AG04449 (cell line): ENCODE measurements at regions not wholly inside any gene's neighbourhood (a gene's known extent, or its start where the extent isn't known, plus 50 kb on each side); places are given as distances from the start of the nearest gene placed in this dataset.

ENCODE experiments used
- CTCF ChIA-PET: fragments of 350-600 bp; formaldehyde crosslinking; extraction: SDS; loops from one replicate; lab custom pipeline; 2021; ENCODE audit warnings: antibody characterized with exemption; lab: Yijun Ruan, JAX
- POLR2A ChIA-PET: fragments of 400-600, 350-600 bp; formaldehyde crosslinking; extraction: SDS; loops from one replicate; lab custom pipeline; 2020; ENCODE audit warnings: antibody characterized with exemption, inconsistent platforms; lab: Yijun Ruan, JAX
- DNase-seq: peaks from one replicate; pipeline ENCODE4 v3.0.0-alpha.2; 2010; ENCODE audit warnings: low read depth, low spot score
- H3K4me3 ChIP-seq: 2 replicates; pipeline ENCODE4 v1.5.1; 2011; ENCODE audit warnings: low read depth, mild to moderate bottlenecking, control low read depth, low read length
- TF ChIP-seq, protein P1 (sequence below): IDR thresholded peaks from one replicate; pipeline ENCODE4 v1.5.1; 2011; ENCODE audit warnings: mild to moderate bottlenecking, moderate library complexity, low read length, control low read depth, inconsistent platforms; ENCODE audit not compliant: insufficient read depth; ENCODE audit errors: missing control alignments

DNA sequence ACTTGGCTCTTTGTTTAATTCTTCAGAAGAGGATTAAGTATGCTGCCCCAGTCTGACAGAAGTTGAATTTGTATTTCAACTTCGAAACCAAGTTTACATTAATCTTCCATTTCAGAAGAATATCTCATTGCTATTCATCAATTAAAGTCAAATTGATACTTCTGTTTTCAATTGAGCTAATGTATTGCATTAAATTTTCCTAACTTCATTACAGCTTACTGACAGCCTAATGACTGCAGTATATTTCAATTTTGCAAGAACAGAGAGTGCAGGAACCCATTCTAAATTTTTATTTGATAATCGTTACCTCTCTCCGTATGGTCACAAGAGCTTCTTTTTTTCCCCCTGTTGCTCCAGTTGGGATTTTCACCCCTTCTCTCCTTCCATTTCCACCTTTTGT lies 218.0 kb downstream of the CALCRL start:
- no peak overlapping the region for H3K4me3 ChIP-seq
- ChIA-PET POLR2A (no interaction called here), CTCF (no interaction called here)
- DNase-seq, result no peak
- TF ChIP-seq, protein P1, sequence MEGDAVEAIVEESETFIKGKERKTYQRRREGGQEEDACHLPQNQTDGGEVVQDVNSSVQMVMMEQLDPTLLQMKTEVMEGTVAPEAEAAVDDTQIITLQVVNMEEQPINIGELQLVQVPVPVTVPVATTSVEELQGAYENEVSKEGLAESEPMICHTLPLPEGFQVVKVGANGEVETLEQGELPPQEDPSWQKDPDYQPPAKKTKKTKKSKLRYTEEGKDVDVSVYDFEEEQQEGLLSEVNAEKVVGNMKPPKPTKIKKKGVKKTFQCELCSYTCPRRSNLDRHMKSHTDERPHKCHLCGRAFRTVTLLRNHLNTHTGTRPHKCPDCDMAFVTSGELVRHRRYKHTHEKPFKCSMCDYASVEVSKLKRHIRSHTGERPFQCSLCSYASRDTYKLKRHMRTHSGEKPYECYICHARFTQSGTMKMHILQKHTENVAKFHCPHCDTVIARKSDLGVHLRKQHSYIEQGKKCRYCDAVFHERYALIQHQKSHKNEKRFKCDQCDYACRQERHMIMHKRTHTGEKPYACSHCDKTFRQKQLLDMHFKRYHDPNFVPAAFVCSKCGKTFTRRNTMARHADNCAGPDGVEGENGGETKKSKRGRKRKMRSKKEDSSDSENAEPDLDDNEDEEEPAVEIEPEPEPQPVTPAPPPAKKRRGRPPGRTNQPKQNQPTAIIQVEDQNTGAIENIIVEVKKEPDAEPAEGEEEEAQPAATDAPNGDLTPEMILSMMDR, result no peak

DNA sequence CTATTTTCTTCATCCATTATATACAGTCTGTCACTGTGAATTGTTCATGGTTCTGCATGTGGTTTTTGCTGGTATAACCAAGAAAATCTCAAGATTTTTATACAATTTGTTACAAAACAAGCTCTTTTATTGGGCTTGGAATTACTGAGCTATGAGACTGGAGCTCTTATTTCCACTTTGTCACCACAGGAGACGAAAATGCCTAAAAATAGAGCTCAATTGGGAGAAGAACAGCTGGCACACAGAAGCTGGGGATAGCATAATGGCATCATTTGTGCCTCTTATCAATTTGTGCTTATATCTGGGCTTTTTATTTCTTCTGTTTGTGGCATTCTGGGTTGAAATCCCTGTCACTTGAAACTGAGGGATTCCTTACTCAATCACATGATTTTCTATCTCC lies 219.1 kb downstream of the CALCRL start:
- no peak overlapping the region for H3K4me3 ChIP-seq
- no peak for DNase-seq
- ChIA-PET CTCF (no interaction called here), POLR2A (no interaction called here)
- TF ChIP-seq, protein P1, result no peak

DNA sequence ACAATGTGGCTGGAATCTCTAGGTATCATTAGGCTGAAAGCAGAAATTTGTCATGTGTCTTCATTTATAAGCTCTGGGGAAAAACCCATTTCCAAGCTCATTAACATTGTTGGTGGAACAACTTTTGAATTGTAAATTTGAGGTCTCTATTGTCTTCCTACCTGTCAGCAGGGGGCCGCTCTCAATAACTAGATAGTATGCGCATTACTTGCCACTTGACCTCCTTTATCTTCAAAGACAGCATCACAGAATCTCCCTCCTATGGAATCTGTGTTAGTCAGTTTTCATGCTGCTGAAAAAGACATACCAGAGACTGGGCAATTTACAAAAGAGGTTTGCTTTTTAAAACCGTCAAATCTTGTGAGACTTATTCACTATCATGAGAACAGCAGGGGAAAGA lies 223.1 kb downstream of the CALCRL start:
- TF ChIP-seq, protein P1, result no peak
- ChIA-PET POLR2A (no interaction called here), CTCF (no interaction called here)
- no peak overlapping the region for H3K4me3 ChIP-seq
- no peak for DNase-seq

DNA sequence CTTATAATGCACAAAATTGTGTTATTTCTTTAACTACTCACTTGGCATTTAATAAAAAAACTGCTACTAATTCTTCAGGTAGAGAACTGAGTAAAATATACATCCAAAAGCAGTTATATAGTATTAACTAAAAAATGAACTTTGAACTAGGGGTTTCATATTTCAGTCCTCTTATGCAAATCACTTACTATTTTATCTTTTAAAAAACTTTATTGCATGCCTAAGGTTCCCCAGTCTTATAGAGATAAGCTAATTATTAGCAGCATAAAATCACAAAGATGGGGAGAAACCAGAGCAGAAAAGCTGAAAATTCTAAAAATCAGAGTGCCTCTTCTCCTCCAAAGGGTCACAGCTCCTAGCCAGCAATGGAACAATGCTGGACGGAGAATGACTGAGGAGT lies 228.0 kb downstream of the CALCRL start:
- no peak for DNase-seq
- CTCF ChIA-PET, result no interaction called here
- TF ChIP-seq, protein P1, result no peak
- POLR2A ChIA-PET, result no interaction called here
- no peak overlapping the region for H3K4me3 ChIP-seq

DNA sequence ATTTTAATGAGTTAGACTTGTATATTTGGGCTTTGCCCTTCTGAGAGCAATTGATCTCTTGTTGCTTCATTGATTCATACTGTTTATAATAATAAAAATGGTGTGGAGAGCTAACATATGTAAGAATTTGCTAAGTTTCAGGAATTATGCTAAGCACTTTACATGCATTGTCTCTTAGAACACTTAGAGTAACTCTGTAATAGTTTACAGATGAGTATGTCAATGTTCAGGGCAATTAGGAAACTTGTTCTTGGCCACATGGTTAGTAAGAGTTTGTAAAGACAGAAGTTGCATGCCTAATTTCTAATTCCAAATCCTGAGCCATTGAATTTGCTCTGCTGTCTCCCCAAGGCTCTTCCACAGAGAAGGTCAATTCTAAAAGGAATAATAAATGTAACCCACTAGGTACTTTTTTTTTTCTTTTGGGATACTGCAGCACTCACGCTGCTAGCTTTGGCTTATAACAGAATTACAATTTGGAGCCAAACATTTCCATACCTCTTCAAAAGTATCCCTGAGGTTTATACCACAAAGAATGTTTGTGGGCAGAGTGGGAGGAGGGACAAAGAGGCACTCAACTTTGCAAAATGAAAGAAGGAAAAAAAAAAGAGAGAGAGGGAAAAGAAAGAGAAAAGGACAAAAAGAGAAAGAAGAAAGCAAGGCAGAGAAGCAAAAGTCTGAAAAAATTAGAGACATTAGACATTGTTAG lies 232.4 kb downstream of the CALCRL start:
- CTCF ChIA-PET, result no interaction called here
- H3K4me3 ChIP-seq, result no peak overlapping the region
- POLR2A ChIA-PET, result no interaction called here
- TF ChIP-seq, protein P1, result no peak
- no peak for DNase-seq

DNA sequence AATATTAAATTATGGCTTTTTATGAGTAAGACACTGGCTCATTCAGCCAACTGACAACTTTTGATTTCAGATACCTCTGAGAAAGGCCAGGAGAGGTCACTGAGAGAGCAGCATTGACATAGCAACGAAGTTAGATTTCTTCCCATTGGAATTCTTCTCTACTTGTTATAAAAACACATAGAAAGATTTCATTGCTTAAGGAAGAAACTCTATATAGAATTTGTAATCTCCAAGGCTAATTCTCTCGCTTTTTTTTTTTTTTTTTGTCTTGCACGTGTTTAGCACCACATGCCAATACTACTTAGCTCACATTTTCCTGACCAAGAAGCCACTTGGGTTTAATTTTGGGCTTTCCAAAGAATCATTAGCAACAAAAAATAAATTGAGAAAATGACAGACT lies 233.7 kb downstream of the CALCRL start:
- ChIA-PET POLR2A (no interaction called here), CTCF (no interaction called here)
- no peak for DNase-seq
- no peak overlapping the region for H3K4me3 ChIP-seq
- TF ChIP-seq, protein P1, result no peak
